Heart left ventricle (tissue), 13 donors: ENCODE measurements at regions not wholly inside any gene's neighbourhood (a gene's known extent, or its start where the extent isn't known, plus 50 kb on each side); places are given as distances from the start of the nearest gene placed in this dataset.

Experiments used
- POLR2A ChIP-seq, 2 donors: fragments of 450-650 bp; IDR thresholded peaks; one replicate each; pipeline ENCODE4 v1.6.1; 2017; ENCODE audit warnings: antibody characterized with exemption in 2 of 2, mild to moderate bottlenecking in 2 of 2, moderate library complexity in 2 of 2
- TF ChIP-seq, protein P1 (sequence below), 12 donors: fragments of 200-600 bp; sonication (generic) in 4 of 12; IDR thresholded peaks; one replicate each; pipeline versions ENCODE4 v1.5.0 to v1.8.0; 2018 to 2022; ENCODE audit warnings: antibody characterized with exemption in 12 of 12, mild to moderate bottlenecking in 5 of 12
- donor health status: ischemic (EF 13 %, LVEDD 7.1; RV severe dilation, severe dysfunction).
- donor health status: DM: no; HTN: yes; CAD: no.
- donor health status: DM: no; HTN: no; CAD: no.
- donor health status: ischemic (EF 25% LVEDD 6.9; RV normal size, moderate dysfunction).
- donor health status: ischemic (EF 25% LVEDD 5.7; RV mildly dilated, moderate dysfunction).
- donor health status: ischemic (EF 35%, LVEDD 5.7; RV mildly dilated, moderate dysfunction).
- donor health status: nonischemic (EF 11% LVEDD 7.7; RV severe dilation, severe dysfunction).
- donor health status: DM: yes; HTN: yes; CAD: no.
- donor health status: PGD.
- donor health status: ischemic (EF 29% LVEDD 5.4; RV normal size, mild dysfunction).
- donor health status: nonischemic (EF 23%, LVEDD 6.1; RV moderate dilation, normal function).

DNA sequence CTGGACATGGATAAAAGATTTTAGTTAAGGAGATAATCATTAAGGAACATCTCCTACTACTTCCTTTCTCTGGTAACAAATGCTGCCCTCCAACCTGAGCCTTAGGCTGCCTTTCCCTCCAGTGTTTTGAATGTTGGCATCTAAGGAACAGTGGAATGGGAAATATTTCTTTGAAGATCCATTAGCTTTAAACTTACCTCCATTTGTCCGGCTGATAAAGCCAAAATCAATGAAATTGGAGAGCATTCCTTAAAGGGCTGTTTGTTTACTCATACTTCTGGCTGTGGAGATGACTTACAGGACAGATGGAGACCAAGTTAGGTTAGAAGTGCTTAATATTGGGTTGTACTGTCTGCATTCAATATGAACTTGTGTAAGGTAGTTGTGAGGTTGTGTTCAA lies 439.1 kb downstream of the PLA2G4A start:
- TF ChIP-seq, protein P1, sequence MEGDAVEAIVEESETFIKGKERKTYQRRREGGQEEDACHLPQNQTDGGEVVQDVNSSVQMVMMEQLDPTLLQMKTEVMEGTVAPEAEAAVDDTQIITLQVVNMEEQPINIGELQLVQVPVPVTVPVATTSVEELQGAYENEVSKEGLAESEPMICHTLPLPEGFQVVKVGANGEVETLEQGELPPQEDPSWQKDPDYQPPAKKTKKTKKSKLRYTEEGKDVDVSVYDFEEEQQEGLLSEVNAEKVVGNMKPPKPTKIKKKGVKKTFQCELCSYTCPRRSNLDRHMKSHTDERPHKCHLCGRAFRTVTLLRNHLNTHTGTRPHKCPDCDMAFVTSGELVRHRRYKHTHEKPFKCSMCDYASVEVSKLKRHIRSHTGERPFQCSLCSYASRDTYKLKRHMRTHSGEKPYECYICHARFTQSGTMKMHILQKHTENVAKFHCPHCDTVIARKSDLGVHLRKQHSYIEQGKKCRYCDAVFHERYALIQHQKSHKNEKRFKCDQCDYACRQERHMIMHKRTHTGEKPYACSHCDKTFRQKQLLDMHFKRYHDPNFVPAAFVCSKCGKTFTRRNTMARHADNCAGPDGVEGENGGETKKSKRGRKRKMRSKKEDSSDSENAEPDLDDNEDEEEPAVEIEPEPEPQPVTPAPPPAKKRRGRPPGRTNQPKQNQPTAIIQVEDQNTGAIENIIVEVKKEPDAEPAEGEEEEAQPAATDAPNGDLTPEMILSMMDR (IDR thresholded peaks at IDR 0.05): no peak
- no peak for TF ChIP-seq POLR2A (IDR thresholded peaks at IDR 0.05)
